Effector memory CD4-positive, alpha-beta T cell (primary cell): ENCODE measurements at regions not wholly inside any gene's neighbourhood (a gene's known extent, or its start where the extent isn't known, plus 50 kb on each side); places are given as distances from the start of the nearest gene placed in this dataset.

Source experiments
- DNase-seq, 3 donors: peaks; one replicate each; pipeline ENCODE4 v3.0.0-alpha.2; 2020
- H3K27ac ChIP-seq: 2 replicates; pipeline ENCODE4 v1.7.0; 2013; ENCODE audit warnings: mild to moderate bottlenecking, low read length, moderate library complexity; ENCODE audit not compliant: insufficient read depth, poor library complexity, severe bottlenecking
- H3K27me3 ChIP-seq: replicated peaks from 2 replicates; pipeline ENCODE4 v1.7.0; 2013; ENCODE audit warnings: mild to moderate bottlenecking, low read length; ENCODE audit not compliant: insufficient read depth, control insufficient read depth, poor library complexity, severe bottlenecking
- H3K36me3 ChIP-seq: 2 replicates; pipeline ENCODE4 v1.7.0; 2013; ENCODE audit warnings: mild to moderate bottlenecking, low read length, moderate library complexity; ENCODE audit not compliant: control insufficient read depth, insufficient read depth
- H3K4me1 ChIP-seq: 2 replicates; pipeline ENCODE4 v1.7.0; 2013; ENCODE audit warnings: low read length, mild to moderate bottlenecking; ENCODE audit not compliant: control insufficient read depth, insufficient read depth, poor library complexity, severe bottlenecking
- H3K4me3 ChIP-seq: 2 replicates; pipeline ENCODE4 v1.7.0; 2013; ENCODE audit warnings: low read length, low read depth, mild to moderate bottlenecking; ENCODE audit not compliant: insufficient read depth, poor library complexity, severe bottlenecking
- H3K9me3 ChIP-seq: 2 replicates; pipeline ENCODE4 v1.7.0; 2013; ENCODE audit warnings: mild to moderate bottlenecking, low read length, moderate library complexity; ENCODE audit not compliant: control insufficient read depth

DNA sequence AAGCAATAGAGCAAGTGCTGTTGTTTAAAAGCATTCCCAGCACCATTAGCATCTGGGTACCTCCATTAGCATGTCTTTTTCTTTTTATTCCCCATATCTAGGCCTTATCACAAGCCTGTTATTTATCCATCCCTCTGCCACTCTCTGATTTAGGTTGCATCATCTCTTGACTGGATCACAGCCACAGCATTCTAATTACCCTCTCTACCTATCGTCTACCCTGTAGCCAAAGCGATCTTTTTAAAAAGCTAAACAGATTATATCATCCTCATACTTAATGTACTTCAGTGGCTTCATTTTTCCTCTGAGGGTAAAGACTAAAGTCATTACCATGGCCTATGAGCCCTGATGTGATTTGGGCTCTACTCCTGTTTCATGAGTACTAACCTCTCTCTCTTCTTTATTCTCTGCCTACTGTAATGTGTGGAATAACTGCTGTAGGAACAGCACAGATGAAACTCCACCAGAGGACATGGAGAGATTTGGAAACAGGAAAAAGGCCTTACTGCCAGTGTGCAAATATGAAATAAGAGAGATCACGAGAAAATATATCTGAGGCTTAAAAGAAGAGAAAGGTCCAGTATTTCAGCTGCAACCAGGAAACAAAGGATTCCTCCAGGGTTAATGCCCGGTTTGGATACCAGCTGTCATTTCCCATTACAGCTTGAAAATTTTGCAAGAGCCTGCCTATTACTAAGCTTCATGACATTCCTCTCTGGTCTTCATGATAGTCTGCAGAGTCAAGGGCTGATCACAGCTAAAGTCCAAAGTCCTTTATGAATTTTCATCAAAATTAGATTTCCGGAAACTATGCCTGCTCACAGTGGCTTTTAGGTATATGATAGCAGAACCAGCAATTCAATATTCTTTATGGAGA is 422.5 kb upstream of the PDE3A start:
- DNase-seq, result no peak
- Histone ChIP-seq H3K36me3 (no peaks in the 10 kb centered on the region), H3K27ac (no peak overlapping the region), H3K4me1 (no peaks in the 10 kb centered on the region), H3K9me3 (no peaks in the 10 kb centered on the region), H3K27me3 (no peaks in the 10 kb centered on the region), H3K4me3 (no peak overlapping the region)

DNA sequence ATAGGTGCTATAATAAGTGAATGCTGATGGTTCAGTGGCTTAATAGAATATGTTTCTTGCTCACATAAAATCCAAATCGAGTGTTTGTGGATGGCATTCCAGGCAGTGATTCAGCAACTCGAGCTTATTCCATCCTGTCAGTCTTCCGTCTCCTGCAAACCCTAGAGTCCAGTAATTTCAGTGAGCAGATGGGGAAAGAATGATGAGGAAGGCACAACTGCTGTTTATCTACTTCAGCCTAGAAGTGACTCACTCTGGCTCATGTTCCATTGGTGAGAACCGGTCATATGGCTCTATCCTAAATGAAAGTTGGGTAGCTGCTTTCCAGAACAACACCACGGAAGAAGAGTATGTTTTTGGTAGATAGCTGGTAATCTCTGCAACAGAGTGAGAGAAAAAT is 421.8 kb upstream of the PDE3A start:
- Histone ChIP-seq H3K27ac (no peak overlapping the region), H3K27me3 (no peaks in the 10 kb centered on the region), H3K9me3 (no peaks in the 10 kb centered on the region), H3K36me3 (no peaks in the 10 kb centered on the region), H3K4me1 (no peaks in the 10 kb centered on the region), H3K4me3 (no peak overlapping the region)
- no peak for DNase-seq

DNA sequence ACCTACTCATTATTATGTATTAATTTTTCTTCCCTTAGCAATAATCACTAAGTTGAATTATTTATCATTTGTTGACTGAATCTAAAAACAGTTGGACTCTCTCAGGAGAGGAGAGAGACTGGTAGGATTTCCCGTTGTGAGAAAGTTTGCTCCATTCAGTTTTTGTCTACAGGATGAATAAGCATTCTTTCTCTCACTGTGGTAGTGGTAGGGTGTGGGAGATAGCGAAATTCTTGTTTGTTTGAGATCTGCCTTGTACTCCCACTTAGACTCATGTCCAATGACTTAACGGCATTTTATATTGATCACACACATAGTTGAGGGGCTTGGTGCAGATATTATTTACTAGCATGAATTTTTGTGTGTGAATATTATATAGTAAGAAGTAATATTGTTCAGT is 421.0 kb upstream of the PDE3A start:
- Histone ChIP-seq H3K36me3 (no peaks in the 10 kb centered on the region), H3K4me3 (no peak overlapping the region), H3K9me3 (no peaks in the 10 kb centered on the region), H3K27ac (no peak overlapping the region), H3K27me3 (no peaks in the 10 kb centered on the region), H3K4me1 (no peaks in the 10 kb centered on the region)
- DNase-seq, result no peak

DNA sequence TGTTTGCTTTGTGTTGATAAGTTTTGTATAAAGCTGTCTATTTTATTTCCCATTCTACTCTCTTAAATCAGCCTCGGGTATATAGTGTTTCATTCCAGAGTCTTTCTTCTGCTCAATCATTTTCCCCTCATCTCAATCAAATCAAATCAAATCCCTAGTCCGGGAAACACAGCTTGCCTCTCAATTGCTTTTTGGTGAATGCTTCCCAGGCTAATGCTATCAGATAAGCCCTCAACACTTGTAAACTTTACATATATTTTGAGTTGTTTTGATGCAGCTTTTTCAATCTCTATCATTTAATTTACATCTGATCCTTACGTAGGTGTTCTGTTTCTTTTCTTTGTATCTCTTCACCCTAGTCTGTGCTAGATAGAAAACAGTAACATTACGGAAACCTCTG is 416.7 kb upstream of the PDE3A start:
- H3K9me3 ChIP-seq, result no peaks in the 10 kb centered on the region
- H3K36me3 ChIP-seq, result no peaks in the 10 kb centered on the region
- no peak for DNase-seq
- no peaks in the 10 kb centered on the region for H3K4me1 ChIP-seq
- H3K4me3 ChIP-seq, result no peak overlapping the region
- H3K27ac ChIP-seq, result no peak overlapping the region
- H3K27me3 ChIP-seq, result no peaks in the 10 kb centered on the region

DNA sequence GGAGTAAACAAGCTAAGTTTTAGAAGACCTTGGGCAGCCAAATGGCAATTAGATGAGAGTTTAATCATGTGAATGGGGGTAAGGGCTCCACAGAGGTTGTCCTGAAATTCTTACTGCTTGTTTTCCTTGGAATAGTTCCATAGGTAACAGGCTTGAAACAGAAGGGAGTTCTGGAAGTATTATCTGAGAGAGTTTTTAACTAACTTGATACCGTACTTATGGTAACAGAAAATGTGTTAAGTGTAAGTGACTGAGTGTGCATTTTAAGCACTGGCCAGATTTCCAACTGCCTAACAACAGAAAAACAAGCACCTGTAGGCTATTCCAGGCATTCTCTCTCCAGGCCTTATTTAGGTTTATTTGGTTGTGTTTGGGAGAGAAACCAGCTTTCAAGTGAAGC is 414.6 kb upstream of the PDE3A start:
- H3K4me1 ChIP-seq, result no peaks in the 10 kb centered on the region

DNA sequence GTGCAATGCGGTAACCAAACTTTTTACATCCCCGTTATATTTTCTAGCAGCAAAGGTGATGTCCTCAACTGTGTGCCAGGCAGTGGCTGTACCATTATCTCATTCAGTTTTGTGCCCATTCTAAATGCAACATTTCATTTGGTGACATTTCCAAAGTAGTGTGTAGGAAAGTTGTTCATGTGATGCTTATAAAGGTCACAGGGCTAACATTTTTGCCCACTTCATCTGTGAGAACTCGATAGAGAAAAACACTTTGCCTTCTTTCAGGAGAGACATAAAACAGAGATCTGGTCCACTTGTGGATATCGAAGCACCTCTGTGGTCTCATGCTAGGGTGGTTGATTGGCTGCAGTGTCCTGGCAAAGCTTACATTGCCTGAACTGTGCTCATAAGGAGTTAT is 414.2 kb upstream of the PDE3A start:
- Histone ChIP-seq H3K27ac (no peak overlapping the region), H3K4me1 (no peaks in the 10 kb centered on the region), H3K4me3 (no peak overlapping the region), H3K36me3 (no peaks in the 10 kb centered on the region), H3K9me3 (no peaks in the 10 kb centered on the region), H3K27me3 (no peaks in the 10 kb centered on the region)
- no peak for DNase-seq

More for the DNA sequence above, 414.6 kb upstream of the PDE3A start:
- DNase-seq, result no peak
- Histone ChIP-seq H3K36me3 (no peaks in the 10 kb centered on the region), H3K4me3 (no peak overlapping the region), H3K9me3 (no peaks in the 10 kb centered on the region), H3K27me3 (no peaks in the 10 kb centered on the region), H3K27ac (no peak overlapping the region)

DNA sequence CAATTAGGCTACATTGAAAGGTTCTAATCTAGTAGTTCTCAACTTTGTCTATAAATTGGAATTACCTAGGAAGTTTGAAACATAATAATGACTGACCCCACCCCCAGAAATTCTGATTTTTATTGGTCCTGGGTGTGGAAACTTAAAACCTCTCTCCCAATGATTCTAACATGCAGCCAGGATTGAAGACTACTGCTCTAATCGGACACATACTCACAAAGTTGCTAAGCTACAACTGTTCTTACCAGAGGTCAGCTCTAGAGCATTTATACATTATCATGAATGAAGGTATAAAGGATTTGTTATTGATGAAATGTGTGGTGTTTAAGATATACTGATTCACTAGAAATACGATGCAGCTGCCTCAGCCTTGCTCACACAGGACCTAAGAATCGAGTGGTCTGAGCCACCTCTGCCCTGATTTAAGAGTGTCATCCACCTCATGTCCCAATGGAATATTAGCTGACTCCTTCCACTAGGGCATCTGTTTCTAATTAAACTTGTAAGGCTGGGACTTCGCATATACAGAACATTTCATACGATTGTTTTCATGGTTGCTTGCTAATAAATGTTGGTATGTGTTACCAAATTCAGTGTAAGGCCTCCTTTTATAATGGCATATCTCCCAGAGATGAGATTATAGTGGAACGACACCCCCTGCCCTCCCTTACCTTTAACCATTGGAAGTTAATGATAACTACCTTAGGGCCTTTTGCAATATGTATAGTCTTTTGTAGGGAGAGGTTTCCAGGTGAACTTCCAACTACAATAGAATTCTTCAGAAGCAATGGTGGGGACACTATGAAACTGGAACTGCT is 410.8 kb upstream of the PDE3A start:
- Histone ChIP-seq H3K4me1 (no peaks in the 10 kb centered on the region), H3K27ac (no peak overlapping the region)
- DNase-seq, result no peak

DNA sequence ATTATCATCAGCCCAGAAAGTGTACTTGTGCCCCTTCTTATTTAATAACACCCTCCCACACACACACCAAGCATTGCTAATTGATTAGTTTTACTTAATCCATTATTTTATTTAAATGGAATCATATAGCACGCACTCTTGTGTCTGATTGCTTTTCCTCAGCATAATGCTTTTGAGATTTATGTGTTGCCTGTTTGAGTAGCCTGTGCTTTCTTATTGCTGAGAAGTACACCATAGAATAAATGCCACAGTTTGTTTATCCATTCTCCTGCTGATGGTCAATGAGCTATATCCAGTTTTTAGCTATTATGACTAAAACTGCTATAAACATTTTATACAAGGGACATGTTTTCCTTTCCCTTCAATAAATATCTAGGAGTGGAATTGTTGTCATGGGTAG is 409.9 kb upstream of the PDE3A start:
- DNase-seq, result no peak
- Histone ChIP-seq H3K4me1 (no peaks in the 10 kb centered on the region), H3K36me3 (no peaks in the 10 kb centered on the region), H3K4me3 (no peak overlapping the region), H3K9me3 (no peaks in the 10 kb centered on the region), H3K27ac (no peak overlapping the region), H3K27me3 (no peaks in the 10 kb centered on the region)

More for the DNA sequence above, 410.8 kb upstream of the PDE3A start:
- Histone ChIP-seq H3K4me3 (no peak overlapping the region), H3K36me3 (no peaks in the 10 kb centered on the region), H3K9me3 (no peaks in the 10 kb centered on the region), H3K27me3 (no peaks in the 10 kb centered on the region)

DNA sequence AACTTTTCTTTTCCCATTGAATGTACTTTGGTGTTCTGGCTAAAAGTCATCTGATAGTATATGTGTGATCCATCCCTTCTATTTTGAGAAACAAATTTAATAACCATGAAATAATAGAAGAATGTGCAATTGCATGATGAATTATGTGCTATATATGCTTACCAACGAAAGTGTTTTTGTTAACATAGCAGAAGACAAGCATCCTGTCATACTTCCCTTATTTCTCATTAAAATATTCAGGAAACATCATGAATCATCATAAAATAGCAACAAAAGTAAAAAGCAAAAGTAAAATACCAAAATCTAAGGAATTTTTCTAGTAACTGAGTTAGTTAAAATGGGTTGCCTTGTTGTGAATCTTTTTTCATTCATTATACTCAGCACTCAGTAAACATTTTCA is 409.0 kb upstream of the PDE3A start:
- no peaks in the 10 kb centered on the region for H3K9me3 ChIP-seq
- no peak overlapping the region for H3K27ac ChIP-seq

DNA sequence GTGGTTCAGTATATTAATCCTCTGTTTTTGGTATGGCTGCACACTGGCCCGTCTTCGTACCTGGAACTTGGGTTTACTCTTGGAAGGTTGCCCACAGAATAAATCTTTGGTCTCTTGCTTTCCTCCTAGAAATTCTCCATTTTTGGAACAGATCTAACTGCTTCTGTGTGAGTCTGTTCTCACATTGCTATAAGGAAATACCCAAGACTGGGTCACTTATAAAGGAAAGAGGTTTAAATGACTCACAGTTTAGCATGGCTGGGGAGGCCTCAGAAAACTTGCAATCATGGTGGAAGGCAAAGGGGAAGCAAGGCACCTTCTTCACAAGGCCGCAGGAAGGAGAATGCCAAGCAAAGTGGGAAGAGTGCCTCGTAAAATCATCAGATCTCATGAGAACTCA is 407.8 kb upstream of the PDE3A start:
- Histone ChIP-seq H3K27me3 (no peaks in the 10 kb centered on the region), H3K9me3 (no peaks in the 10 kb centered on the region), H3K36me3 (no peaks in the 10 kb centered on the region), H3K4me1 (no peaks in the 10 kb centered on the region), H3K4me3 (no peak overlapping the region), H3K27ac (no peak overlapping the region)
- DNase-seq, result no peak

More for the DNA sequence above, 409.0 kb upstream of the PDE3A start:
- no peak overlapping the region for H3K4me3 ChIP-seq
- DNase-seq, result no peak
- H3K27me3 ChIP-seq, result no peaks in the 10 kb centered on the region
- no peaks in the 10 kb centered on the region for H3K4me1 ChIP-seq
- no peaks in the 10 kb centered on the region for H3K36me3 ChIP-seq
